AG10803 (cell line): ENCODE measurements at regions not wholly inside any gene's neighbourhood (a gene's known extent, or its start where the extent isn't known, plus 50 kb on each side); places are given as distances from the start of the nearest gene placed in this dataset.

Experiments used
- DNase-seq: peaks from one replicate; pipeline ENCODE4 v3.0.0; 2010; ENCODE audit warnings: low read depth
- H3K4me3 ChIP-seq: 2 replicates; pipeline ENCODE4 v1.5.1; 2011; ENCODE audit warnings: mild to moderate bottlenecking, low read length, control low read depth
- TF ChIP-seq, protein P1 (sequence below): conservative IDR thresholded peaks from 2 replicates; pipeline ENCODE4 v1.5.1; 2011; ENCODE audit warnings: mild to moderate bottlenecking, low read length, control low read depth, inconsistent platforms

DNA sequence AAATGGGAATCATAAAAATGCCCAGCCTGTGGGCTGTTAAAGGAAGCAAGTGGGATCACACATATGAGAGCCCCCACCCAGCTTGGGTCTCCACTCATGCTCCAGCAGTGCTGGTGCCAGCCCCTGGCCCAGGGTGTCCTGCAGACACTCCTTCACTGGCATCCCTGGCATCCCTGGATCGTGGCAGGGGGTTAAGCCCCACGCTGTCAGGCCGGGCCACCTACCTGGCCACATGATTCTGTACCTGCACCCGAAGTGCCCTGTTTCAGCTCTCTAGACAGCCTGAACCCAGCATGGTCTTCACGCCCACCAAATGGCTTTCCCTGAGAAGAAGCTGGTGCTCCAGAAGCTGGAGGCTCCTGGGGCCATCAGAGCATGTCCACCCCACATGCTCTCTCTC lies 137.4 kb downstream of the INHBB start:
- no peak overlapping the region for H3K4me3 ChIP-seq
- TF ChIP-seq, protein P1, sequence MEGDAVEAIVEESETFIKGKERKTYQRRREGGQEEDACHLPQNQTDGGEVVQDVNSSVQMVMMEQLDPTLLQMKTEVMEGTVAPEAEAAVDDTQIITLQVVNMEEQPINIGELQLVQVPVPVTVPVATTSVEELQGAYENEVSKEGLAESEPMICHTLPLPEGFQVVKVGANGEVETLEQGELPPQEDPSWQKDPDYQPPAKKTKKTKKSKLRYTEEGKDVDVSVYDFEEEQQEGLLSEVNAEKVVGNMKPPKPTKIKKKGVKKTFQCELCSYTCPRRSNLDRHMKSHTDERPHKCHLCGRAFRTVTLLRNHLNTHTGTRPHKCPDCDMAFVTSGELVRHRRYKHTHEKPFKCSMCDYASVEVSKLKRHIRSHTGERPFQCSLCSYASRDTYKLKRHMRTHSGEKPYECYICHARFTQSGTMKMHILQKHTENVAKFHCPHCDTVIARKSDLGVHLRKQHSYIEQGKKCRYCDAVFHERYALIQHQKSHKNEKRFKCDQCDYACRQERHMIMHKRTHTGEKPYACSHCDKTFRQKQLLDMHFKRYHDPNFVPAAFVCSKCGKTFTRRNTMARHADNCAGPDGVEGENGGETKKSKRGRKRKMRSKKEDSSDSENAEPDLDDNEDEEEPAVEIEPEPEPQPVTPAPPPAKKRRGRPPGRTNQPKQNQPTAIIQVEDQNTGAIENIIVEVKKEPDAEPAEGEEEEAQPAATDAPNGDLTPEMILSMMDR: no peak
- DNase-seq: no peak

DNA sequence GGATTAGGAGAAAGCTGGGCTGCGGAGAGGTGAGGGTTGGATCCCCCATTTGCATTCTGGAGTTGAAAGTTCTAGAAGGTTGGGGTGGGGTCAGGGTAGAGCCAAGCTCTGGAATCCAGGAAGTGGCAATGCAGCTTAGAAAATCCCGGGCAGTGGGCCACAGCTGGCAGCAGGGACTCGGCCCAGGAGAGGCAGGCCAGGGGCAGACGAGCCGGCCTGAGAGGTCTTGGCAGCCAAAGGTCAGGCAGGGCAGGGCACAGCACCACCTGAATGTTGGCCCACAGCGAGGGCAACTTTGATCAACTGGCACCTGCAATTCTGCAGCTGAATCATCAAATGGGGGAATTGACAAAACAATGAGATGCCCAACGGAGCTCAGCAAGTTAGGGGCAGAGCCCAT lies 139.2 kb downstream of the INHBB start:
- H3K4me3 ChIP-seq: no peak overlapping the region
- no peak for DNase-seq
- TF ChIP-seq, protein P1: no peak

DNA sequence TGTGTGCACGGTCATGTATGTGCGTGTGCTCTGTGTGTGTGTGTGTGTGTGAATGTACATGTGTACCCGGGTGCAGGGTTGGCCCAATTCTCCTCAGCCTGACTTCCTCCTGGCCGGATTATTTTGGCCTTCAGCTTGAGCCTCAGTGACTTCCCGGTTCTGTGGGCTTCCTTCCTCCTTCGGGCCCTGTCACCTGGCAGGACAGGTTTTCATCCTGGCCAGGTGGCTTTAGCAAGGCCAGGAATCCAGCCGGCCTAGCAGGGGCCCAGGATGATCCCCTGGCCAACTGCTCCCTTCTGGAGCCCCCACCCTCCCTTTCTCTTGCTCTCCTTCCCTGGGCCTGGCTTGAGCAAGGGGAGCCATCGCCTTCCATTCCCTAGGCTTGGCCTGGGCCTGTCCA lies 140.5 kb downstream of the INHBB start:
- DNase-seq: no peak
- TF ChIP-seq, protein P1: no peak
- no peak overlapping the region for H3K4me3 ChIP-seq

DNA sequence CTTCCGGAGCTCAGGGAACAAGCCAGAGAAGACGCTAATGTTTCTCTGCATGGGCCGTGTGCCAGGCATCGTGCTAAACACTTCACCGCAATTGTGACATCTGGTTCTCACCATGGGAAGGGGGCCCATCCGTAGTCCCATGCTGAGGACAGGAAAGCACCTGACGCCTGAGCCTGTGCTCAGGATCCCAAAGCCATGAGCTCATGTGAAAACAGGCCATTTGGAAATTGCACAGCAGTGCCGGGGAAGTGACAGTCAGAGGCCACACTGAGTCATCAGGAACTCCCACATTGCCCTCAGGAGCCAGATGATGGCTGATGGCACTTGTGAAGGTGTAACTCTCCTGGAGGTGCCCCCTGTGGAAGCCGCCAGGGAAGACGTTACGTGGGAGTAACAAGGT lies 141.0 kb downstream of the INHBB start:
- DNase-seq: peak; percentile 40
- TF ChIP-seq, protein P1: no peak
- H3K4me3 ChIP-seq: no peak overlapping the region

DNA sequence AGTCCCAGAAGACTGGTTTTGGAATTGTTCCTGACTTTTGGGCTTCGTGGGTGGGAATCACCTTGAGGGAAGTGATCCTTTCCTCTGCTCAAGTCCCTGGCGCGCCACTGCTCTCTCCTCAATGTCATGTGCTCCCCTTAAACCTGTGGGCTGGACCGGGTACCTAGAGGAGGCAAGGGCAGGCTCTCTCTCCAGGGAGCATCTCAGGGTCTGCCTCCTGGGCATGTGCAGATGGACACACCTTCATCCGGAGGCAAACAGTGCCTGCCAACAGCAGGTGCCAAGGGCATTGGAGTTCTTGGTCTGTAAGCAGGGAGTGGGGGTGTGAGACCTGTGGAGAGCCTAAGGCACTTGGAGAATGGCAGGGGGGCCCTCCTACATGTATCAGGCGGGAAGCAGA lies 142.6 kb downstream of the INHBB start:
- TF ChIP-seq, protein P1: no peak
- DNase-seq: no peak
- no peak overlapping the region for H3K4me3 ChIP-seq

DNA sequence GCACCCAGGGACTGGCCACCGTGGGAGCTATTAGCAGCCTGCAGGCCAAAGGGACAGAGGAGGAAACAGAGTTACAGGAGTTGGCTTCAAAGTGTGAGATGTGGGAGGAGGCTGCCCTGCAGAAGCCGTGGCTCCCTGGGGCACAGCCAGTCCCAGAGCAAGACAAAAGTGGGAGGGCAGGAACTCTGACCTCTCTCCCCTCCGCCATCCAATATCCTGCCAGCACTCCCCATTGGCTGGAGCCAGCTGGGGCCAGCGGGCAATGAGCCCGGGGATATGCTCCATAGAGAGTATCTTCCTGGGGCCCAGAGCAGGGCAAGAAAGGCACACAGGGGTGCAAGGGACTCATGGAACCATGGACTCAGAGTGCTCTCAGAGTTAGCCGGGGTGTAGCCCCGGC lies 143.1 kb downstream of the INHBB start:
- no peak overlapping the region for H3K4me3 ChIP-seq
- no peak for DNase-seq
- TF ChIP-seq, protein P1: no peak

DNA sequence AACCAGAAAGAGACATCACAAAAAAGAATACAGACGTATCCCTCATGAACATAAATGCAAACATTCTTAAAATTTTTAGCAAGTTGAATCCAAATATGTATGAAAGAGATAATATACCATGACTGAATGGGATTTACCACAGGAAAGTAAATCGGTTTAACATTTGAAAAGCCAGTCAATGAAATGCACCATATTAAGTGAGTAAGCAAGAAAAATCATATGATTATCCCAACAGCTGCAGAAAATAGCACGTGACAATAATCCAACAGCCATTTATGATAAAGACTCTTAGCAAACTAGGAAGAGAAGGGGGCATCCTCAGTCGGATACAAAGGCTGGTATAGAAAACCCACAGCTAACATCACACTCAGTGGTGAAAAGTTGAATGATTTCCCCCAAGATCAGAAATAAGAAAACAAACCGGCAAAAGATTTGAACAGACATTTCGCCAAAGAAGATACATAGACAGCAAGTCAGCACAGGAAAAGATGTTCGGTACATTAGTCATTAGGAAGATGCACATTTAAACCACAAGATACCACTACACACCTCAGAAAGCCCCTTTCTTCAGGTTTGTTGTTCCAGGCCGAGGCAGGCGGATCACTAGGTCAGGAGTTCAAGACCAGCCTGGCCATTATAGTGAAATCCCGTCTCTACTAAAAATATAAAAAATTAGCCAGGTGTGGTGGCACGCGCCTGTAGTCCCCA lies 144.3 kb downstream of the INHBB start:
- TF ChIP-seq, protein P1: no peak
- H3K4me3 ChIP-seq: no peak overlapping the region
- DNase-seq: no peak
